ENCODE measurements at regions not wholly inside any gene's neighbourhood (a gene's known extent, or its start where the extent isn't known, plus 50 kb on each side); places are given as distances from the start of the nearest gene placed in this dataset.

GRCh38 chr3:30236011-30236410, 370.4 kb upstream of the TGFBR2 start:
- no peaks in the 10 kb centered on the region for H3K36me3 ChIP-seq (ENCODE audit: control insufficient read depth, insufficient read depth, low read length)
- ATAC-seq (no peak), DNase-seq (ENCODE audit: low read depth, low spot score) (no peak)
- intact Hi-C loops (cut with micrococcal nuclease; ENCODE audit: unreplicated experiment) = no loop called here
- in situ Hi-C loops (cut with HindIII; ENCODE audit: low pct_unique_long_range_greater_than_20kb, low sequenced_read_pairs) = no loop called here
- POLR2A ChIA-PET = no interaction called here
- no peak overlapping the region for H3K27ac ChIP-seq (ENCODE audit: low read length)
- CTCF ChIA-PET = no interaction called here
- H3K27me3 ChIP-seq (ENCODE audit: control insufficient read depth, insufficient read depth, low read length) = no peaks in the 10 kb centered on the region
- BruUV-seq (replicated peaks) = no TSS peak
- no peaks in the 10 kb centered on the region for H3K9me3 ChIP-seq (ENCODE audit: control insufficient read depth, insufficient read depth, low read depth, low read length)
- TF ChIP-seq POLR2AphosphoS5 (IDR thresholded peaks at IDR 0.05; ENCODE audit: low read depth, low read length) = no peak
- H3K4me1 ChIP-seq (ENCODE audit: control insufficient read depth, insufficient read depth, low read length) = peaks cover 4% of the 10 kb centered on the region; the same call in 1 of the 2 replicates
- no peak overlapping the region for H3K4me3 ChIP-seq (ENCODE audit: low read depth in 2 of 2, low read length in 2 of 2)

GRCh38 chr3:30241721-30242120, 364.7 kb upstream of the TGFBR2 start:
- no TSS peak for BruUV-seq (replicated peaks)
- DNase-seq (ENCODE audit: low read depth, low spot score) (no peak), ATAC-seq (no peak)
- Histone ChIP-seq H3K36me3 (ENCODE audit: control insufficient read depth, insufficient read depth, low read length) (no peaks in the 10 kb centered on the region), H3K9me3 (ENCODE audit: control insufficient read depth, insufficient read depth, low read depth, low read length) (no peaks in the 10 kb centered on the region), H3K4me1 (ENCODE audit: control insufficient read depth, insufficient read depth, low read length) (no peaks in the 10 kb centered on the region), H3K4me3 (ENCODE audit: low read depth in 2 of 2, low read length in 2 of 2) (no peak overlapping the region), H3K27ac (ENCODE audit: low read length) (no peak overlapping the region), H3K27me3 (ENCODE audit: control insufficient read depth, insufficient read depth, low read length) (no peaks in the 10 kb centered on the region)
- TF ChIP-seq POLR2AphosphoS5 (IDR thresholded peaks at IDR 0.05; ENCODE audit: low read depth, low read length) = no peak
- no peak for TF ChIP-seq REST (IDR thresholded peaks at IDR 0.05; ENCODE audit: insufficient read depth in 1 of 2, low read depth in 2 of 2, low read length in 1 of 2)
- no peak for TF ChIP-seq TCF7L2 (IDR thresholded peaks at IDR 0.05; ENCODE audit: low read depth, low read length)
- TF ChIP-seq CTCF (IDR thresholded peaks at IDR 0.05) = no peak
- TF ChIP-seq SIN3A (IDR thresholded peaks at IDR 0.05; ENCODE audit: borderline replicate concordance, insufficient read depth, low read depth, low read length) = no peak
- in situ Hi-C loops (cut with HindIII; ENCODE audit: low pct_unique_long_range_greater_than_20kb, low sequenced_read_pairs) = no loop called here
- ChIA-PET CTCF (no interaction called here), POLR2A (no interaction called here)
- intact Hi-C loops (cut with micrococcal nuclease; ENCODE audit: unreplicated experiment) = no loop called here

GRCh38 chr3:30245858-30246622, 360.4 kb upstream of the TGFBR2 start:
- no peak overlapping the region; the same call in 1 of the 2 replicates for H3K27ac ChIP-seq (ENCODE audit: low read length)
- POLR2A ChIA-PET = no interaction called here
- ATAC-seq = no peak
- H3K36me3 ChIP-seq (ENCODE audit: control insufficient read depth, insufficient read depth, low read length) = no peaks in the 10 kb centered on the region
- H3K9me3 ChIP-seq (ENCODE audit: control insufficient read depth, insufficient read depth, low read depth, low read length) = no peaks in the 10 kb centered on the region
- DNase-seq (ENCODE audit: low read depth, low spot score) = no peak
- intact Hi-C loops (cut with micrococcal nuclease; ENCODE audit: unreplicated experiment) (no loop called here), in situ Hi-C loops (cut with HindIII; ENCODE audit: low pct_unique_long_range_greater_than_20kb, low sequenced_read_pairs) (no loop called here)
- no peaks in the 10 kb centered on the region for H3K27me3 ChIP-seq (ENCODE audit: control insufficient read depth, insufficient read depth, low read length)
- TF ChIP-seq REST (IDR thresholded peaks at IDR 0.05; ENCODE audit: insufficient read depth in 1 of 2, low read depth in 2 of 2, low read length in 1 of 2) (no peak), CTCF (IDR thresholded peaks at IDR 0.05) (no peak), POLR2AphosphoS5 (IDR thresholded peaks at IDR 0.05; ENCODE audit: low read depth, low read length) (no peak), TCF7L2 (IDR thresholded peaks at IDR 0.05; ENCODE audit: low read depth, low read length) (no peak), SIN3A (IDR thresholded peaks at IDR 0.05; ENCODE audit: borderline replicate concordance, insufficient read depth, low read depth, low read length) (no peak)
- CTCF ChIA-PET = no interaction called here
- H3K4me1 ChIP-seq (ENCODE audit: control insufficient read depth, insufficient read depth, low read length) = no peaks in the 10 kb centered on the region
- H3K4me3 ChIP-seq (ENCODE audit: low read depth in 2 of 2, low read length in 2 of 2) = no peak overlapping the region
- no TSS peak for BruUV-seq (replicated peaks)

Data from Panc1 (cell line).